ENCODE measurements at regions not wholly inside any gene's neighbourhood (a gene's known extent, or its start where the extent isn't known, plus 50 kb on each side); places are given as distances from the start of the nearest gene placed in this dataset.
"Not testable (repeated sequence)": the region's sequence is repeated elsewhere in the genome, so short reads cannot be mapped to it uniquely, and the experiment has no call there.

DNA sequence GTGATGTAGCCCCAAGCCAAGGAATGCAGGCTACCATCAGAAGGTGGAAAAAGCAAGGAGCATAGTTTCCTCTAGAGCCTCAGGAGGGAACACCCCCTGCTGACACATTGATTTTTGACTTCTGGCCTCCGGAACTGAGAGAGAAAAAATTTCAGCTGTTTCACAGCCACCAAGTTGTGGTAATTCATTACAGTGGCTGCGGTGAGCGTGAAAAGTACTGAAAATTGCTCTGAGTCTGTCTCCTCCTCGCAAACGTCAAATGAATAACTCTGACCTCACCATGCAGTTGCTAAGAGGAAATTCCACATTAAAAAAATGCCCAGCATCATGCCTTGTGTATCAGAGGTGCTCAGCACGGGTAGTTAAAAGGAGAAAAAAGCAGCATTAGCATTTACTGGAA lies 277.9 kb upstream of the MSX2 start:
- no peak for DNase-seq (ENCODE audit: low spot score)

DNA sequence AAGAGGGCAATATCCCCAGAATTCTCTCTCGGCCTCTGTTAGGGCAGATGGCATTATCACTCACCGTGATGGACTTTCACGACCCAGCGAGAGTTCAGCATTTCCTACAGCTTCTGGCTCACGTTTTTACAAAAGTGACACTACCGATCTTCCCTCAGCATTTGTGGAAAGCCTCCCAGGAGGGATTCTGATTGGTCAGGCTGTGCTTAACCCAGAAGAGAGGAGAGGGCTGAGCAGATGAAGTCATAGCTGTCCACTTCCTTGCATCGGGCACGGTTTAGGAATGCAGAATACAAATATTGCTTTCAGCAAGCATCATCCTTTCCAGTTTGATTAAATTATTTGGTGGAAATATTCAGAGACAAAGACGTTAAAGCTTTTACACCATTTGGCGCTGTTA lies 277.4 kb upstream of the MSX2 start:
- DNase-seq (ENCODE audit: low spot score) = no peak

DNA sequence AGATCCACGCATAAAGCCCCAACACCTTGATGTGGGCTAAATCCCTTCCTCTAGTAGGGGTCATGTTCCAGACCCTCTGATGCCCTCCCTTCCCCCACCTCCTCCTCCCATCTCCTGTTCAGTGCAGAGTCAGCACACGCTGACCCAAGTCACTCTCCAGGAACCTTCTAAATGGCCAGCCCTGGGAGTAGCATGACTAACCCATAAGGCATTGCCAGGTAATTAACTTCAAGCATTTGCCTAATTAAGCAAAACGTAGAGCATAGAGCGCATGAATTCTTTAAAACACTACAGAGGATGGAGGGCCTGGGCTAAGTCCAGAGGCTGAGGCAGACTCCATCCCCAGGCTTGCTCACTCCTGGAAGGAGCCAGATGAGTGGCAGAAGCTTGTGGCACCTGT lies 276.3 kb upstream of the MSX2 start:
- DNase-seq (ENCODE audit: low spot score) = no peak

DNA sequence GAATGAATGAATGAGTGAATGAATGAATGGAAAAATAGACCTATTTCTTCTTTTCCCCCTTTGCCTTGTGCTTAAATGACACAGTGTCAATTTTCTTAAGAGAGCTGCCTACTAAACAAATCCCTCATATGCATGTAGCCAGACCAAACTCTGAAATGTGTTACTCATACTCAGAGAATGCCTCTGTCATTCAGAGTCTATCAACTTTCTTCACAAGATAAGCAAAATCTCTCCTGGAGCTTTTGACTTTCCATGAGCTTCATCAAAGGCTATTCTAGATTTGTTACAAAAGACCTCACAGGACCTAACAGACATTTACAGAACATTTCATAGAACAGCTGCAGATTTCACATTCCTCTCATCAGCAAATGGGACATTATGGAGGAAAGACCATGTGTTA lies 275.7 kb upstream of the MSX2 start:
- DNase-seq (ENCODE audit: low spot score) = no peak

DNA sequence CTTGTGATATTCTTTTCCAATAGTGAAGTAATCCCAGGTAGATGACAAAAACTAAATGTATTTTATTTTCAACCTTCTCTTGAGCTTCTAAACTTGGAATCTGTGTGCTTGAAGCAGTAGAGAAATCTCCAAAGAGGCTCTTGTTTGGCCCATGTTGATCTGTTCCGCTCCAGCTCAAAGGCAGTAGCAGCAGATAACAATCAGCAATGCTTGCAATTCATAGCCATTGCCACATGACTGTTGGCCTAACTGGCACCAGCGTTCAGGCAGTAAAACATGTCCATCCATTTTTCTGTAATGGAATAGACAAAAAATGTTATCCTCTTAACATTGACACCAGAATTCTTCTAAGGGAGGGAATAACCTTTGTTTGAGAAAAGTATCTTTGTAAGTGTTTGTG lies 270.7 kb upstream of the MSX2 start:
- no peak for DNase-seq (ENCODE audit: low spot score)

DNA sequence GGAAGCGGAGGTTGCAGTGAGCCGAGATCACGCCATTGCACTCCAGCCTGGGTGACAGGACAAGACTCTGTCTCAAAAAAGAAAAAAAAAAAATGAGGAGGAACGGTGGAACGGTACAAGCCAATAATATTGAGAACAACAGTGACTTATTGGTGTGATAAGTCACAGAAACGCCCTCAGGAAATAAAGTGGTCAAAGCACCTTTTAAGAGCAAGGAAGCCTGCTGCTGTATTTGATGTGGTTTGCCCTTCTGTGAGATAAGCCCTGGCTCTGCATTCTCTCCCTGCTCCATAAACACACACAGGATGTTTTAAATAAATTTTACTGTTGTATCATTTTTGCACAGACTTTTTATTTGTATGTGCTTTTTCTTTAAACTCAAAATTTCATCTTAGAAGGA lies 269.9 kb upstream of the MSX2 start:
- no peak for DNase-seq (ENCODE audit: low spot score)

DNA sequence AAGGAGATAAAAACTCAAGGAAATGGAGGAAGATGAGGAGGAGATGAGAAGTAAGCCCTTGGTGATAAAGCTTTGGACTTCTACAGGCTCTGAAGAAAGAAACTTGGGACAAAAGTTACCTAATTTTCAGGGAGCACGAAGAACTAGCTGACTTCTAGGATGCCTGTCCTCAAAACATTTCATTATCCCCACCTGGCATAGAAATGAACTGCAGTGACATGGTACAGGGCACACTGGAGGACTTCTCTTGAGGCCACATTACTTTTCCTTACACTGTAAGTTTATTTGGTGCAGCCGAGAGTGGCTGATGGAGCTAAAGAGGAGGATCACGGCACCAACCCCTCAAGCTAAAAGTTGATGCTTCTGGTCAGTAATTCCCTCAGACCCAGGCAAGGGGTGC lies 269.5 kb upstream of the MSX2 start:
- no peak for DNase-seq (ENCODE audit: low spot score)

DNA sequence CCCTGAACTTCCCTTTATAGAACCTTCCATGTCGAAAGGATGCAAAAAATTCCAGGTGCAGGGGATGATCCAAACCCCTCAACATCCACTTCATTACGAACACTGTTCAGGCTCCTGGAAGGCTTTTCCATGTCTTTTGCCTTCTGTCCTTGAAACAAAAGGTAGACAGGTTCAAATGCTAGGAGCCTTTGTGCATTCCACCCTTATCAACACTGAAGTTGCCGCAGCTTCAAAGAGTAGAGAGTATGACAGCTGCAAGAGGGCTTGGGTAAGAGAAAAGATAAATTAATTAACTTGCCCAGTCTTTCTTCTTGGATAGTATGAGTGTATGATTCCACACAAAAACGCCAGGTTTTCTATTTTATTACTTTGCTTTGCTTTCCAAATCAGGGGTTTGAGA lies 269.1 kb upstream of the MSX2 start:
- DNase-seq (ENCODE audit: low spot score) = no peak

DNA sequence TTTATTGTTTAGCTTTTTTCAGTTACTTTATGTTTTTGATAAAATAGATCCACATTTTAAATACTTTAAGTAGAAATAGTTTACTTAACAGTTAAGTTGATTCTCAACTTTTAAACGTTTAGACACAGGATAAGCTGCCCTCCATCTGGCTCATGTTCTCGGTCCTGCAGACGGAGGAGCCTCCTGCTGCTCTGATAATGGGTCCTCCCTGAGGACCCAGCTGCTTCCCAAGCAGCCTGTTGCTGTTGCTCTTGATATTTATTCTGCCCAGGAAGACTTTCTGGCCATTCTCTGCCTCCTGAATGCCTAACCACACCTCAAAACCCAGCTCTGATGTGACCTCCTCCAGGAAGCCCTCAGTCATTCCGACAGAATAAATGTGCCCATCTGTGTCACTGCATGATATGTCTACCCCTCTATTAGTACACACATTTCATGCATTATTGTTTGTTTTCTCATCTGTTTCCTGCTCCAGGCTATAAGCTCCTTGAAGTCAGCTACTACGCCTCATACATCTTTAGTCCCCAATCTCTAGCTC lies 267.2 kb upstream of the MSX2 start:
- no peak for DNase-seq (ENCODE audit: low spot score)

DNA sequence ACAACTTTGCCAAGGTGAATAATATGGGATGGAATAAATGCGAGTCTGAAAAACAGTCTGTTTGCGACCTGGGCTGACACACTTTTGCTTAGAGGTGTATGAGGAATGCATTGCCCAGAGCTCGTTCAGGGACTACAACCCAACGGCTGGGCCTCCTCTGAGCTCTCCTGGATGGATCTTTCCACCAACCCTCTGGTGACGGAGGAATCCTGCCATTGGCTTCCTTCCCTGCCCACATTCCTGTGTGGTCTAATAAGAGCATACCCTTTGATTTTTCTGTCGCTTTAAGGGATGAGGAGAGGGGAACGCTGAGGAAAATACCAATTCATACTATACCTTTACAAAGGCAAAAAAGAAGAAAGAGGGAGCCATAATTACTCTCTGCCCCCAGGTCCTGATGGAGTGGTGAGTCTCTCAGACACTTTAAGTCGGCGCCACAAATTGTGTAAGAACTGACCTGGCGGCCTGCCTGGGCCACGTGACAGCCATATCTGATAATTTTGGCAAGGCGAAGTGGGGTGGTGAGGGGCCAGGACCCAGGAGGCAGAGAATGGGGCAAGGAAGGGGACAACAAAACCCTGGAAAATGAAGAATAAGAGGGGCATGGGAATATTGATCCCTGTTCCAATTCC lies 265.2 kb upstream of the MSX2 start:
- DNase-seq (ENCODE audit: low spot score) = no peak

DNA sequence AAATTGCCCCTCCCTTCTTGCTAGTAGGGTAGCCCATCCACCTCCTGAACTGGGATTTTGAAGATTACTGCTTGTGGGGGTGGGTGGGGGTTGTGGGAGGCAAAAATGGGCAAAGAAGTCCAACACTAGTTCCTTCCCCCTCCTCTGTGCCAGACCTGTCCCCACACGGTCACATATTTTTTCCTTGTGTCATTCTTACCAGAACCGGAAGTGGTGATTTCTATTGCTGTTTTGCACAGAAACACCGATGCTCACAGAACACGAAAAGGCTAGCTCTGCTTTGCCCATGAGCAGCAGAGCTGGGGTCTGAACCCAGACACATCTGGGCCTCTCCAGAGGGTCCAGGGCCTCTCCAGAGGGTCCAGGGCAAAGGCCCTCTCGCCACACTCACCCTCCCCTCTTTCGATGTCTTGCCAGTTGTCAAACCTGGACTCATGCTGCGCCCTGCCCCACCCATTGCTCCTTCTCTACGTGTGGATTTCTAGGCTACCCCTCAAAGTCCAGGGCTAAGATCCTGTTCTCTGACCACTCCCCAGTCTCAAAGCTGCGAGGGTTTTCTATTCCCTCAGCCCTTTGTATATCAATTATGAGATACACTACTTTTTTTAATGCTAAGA lies 264.4 kb upstream of the MSX2 start:
- DNase-seq (ENCODE audit: low spot score) = no peak

DNA sequence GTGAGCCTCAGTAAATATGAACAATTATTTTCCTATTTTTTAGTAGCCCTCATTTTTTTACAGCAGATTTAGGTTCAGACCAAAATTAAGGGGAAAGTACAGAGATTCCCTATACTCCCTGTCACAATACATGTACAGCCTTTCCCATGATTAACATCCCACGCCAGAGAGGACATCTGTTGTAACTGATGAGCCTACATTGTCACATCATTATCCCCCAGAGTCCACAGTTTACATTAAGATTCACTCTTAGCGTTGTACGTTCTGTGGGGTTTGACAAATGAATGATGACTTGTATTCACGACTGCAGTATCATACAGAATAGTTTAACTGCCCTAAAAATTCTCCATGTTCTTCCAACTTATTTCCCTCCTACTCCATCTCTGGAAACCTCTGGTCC lies 262.3 kb upstream of the MSX2 start:
- no peak for DNase-seq (ENCODE audit: low spot score)

DNA sequence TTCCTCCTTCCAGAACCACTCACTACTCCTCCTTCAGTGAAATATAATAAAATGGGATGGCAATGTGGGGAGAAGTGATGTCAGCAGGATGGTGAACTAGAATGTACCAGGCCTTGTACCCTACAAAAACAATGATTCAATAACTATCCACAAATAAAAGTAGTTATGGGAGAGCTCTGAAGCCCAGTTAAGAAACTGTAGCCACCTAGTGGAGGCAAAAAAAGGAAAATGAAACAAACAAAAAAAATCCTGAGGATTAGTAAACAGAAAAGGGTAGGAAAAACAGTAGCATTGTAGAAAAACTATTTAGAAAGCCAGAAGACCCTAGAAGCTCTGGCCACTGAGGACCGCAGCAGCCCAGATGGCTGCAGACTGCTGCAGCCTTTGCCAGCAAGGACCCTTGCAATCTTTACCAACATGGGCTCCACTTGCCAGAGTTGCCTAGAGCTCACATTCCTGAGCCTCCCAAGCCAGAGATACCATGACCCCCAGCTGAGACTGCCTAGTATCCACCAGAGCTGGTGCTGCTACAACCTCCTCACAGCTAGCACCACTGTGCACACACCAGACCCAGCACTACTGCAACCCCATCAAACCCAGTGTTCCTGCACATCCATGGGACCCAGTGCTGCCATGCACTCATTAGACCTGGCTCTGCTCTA lies 259.7 kb upstream of the MSX2 start:
- no peak for DNase-seq (ENCODE audit: low spot score)

DNA sequence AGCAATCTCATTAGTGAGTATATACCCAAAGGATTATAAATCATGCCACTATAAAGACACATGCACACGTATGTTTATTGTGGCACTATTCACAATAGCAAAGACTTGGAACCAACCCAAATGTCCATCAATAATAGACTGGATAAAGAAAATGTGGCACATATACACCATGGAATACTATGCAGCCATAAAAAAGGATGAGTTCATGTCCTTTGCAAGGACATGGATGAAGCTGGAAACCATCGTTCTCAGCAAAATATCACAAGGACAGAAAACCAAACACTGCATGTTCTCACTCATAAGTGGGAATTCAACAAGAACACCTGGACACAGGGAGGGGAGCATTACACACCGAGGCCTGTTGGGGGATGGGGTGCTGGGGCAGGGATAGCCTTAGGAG lies 252.9 kb upstream of the MSX2 start:
- not testable (repeated sequence) for DNase-seq (ENCODE audit: low spot score)

DNA sequence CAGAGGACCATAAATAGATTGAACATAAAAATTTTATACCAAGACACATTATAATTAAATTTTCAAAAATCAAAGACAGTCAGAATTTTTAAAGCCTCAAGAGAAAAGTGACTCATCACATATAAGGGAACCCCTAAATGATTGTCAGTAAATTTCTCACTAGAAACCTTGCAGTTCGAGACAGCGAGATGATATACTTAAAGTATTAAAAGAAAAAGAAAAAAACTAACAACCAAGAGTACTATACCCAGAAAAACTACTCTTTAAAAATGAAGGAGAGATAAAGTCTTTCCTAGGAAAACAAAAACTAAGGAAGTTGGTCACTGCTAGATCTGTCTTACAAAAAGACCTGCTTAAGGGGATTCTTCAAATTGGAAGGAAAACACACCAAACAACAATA lies 251.4 kb upstream of the MSX2 start:
- no peak for DNase-seq (ENCODE audit: low spot score)

DNA sequence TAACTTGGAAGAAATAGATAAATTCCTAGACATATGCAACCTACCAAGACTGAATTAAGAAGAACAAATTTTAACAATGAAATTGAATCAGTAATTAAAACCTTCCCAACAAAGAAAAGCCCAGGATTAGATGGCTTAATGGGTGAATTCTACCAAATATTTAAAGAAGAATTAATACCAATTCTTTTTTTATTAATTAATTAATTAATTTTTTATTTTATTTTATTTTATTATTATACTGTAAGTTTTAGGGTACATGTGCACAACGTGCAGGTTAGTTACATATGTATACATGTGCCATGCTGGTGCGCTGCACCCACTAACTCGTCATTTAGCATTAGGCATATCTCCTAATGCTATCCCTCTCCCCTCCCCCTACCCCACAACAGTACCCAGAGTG lies 248.4 kb upstream of the MSX2 start:
- not testable (repeated sequence) for DNase-seq (ENCODE audit: low spot score)

DNA sequence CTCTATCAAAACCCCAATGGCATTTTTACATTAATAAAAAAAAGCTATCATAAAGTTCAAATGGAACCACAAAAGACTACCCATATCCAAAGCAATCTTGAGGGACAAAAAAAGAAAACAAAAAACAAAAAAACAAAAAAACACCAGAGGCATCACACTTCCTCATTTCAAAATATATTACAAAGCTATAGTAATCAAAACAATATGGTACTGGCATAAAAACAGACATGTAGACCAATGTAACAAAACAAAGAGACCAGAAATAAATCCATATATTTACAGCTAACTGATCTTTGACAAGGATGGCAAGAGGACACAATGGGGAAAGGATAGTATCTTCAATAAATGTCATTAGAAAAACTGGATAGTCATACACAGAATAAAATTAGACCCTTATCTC lies 245.1 kb upstream of the MSX2 start:
- no peak for DNase-seq (ENCODE audit: low spot score)

DNA sequence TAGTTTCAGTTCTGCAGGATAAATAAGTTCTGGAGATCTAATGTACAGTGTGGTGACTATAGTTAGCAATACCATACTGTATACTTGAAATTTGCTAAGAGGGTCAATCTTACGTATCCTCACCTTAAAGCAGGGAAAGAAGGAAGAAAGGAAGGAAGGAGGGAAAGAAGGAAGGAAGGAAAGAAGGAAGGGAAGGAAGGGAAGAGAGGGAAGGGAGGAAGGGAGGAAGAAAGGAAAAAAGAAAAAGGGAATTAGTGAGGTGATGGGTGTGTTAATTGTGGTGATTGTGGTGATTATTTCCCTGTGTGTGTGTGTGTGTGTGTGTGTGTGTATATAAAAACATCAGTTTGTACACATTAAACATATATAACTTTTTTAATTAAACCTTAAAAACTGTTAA lies 242.6 kb upstream of the MSX2 start:
- DNase-seq (ENCODE audit: low spot score) = no peak

DNA sequence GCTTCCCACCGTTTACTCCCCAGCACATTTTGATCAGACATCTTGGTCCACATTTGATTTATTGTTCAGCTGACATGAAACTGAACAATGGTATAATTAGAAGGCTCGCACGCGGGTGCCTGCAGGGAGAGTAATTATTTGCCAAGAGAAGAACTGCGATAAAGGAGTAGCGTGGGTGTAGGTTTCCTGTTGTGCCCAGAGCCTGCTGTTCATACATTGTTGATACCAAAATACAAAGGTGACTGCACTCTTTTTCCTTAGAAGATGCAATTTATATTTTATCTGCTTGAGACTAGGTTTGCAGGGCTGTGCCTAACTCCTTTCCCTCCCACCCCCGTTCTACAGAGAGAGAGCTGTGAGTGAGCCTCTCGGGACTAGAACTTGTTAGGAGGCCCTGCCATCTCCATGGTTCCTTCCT lies 241.8 kb upstream of the MSX2 start:
- no peak for DNase-seq (ENCODE audit: low spot score)

DNA sequence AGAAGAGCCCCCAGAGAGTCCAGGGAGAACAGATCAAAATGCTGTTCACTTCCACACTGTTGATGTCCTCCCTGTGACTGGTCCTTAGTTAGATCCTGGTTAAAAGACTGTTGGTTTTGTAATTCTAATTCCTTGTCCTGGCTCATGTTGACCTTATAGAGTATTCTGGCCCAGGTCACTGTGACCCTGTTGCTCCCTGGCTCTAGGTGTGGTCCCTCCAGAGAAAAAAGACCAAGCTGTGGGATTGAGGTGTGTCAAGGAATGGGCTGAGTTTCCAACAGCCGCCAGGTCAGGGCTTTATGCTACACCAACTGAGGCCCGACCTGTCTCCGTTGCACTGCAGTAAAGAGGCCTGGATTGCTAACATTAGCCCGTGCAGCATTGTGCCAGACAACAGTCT lies 241.0 kb upstream of the MSX2 start:
- no peak for DNase-seq (ENCODE audit: low spot score)

DNA sequence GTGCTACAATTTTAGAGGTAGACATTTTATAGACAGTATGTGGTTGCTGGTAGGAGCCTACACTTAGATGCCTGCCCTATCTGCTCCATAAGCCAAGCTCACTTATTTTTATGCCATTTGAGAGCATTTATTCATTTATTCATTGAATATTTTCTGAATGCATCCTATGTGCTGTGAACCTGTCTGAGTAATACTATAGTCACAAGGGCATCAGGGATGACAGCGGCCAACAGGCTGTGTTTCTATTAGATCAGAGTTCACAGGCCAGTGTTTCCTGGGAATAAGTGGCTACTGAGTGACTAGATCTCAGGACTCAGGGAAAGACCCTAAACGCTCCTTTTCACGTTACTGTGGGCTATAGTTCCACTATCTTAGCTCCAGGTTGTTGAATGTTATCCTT lies 235.2 kb upstream of the MSX2 start:
- DNase-seq (ENCODE audit: low spot score) = no peak

DNA sequence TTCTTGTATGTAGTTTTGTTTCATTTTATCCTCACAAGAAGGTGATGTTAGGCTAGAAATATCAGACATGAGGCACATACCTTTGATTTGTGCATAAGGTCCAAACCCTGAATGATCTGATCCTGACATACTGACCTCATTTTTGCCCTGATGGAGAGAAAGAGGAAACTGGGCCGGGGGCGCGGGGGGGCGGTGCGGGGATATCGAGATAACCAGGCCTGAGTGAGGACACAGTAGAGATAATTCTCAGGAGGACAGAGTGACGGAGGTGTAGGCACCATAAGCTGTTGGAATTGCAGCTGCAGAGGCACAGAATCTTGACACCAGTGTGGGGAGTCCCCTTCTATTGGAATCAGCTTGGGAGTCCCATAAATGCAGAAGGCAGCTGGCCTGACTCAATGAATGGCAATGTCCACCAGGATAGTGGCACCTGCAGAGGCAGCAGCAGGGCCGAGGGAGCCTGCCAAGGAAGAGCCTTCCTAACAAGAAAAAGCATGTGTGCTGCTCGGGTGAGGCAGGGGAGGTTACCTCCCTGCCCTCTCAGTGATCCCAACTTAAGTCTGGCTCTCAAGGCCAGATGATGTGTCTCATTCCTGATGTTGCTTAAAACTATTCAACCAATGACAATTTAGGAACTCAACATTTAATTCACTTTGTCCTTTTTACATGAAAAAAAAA lies 234.3 kb upstream of the MSX2 start:
- no peak for DNase-seq (ENCODE audit: low spot score)

DNA sequence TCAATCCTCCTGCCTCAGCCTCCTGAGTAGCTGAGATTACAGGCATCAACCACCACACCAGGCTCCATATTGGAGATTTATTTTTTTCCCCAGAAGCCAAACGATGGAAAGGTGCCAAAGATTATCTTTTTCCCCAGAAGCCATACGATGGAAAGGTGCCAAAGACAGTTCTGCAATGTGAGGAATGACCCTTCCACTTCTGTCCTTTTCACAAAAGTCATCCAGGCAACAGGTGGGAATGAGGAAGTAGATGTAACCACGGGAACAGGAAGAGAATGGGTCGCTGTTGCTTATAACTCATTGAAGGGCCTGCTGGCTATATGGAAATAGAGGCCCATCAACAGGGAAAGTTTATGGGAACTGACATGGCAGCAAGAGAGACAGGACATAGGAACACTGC lies 233.7 kb upstream of the MSX2 start:
- no peak for DNase-seq (ENCODE audit: low spot score)
